Colonic mucosa (tissue), 4 donors: ENCODE measurements at regions not wholly inside any gene's neighbourhood (a gene's known extent, or its start where the extent isn't known, plus 50 kb on each side); places are given as distances from the start of the nearest gene placed in this dataset.

Source experiments
- DNase-seq: peaks from one replicate; pipeline ENCODE4 v3.0.0-alpha.2; 2020
- H3K27ac ChIP-seq: fragments of 200-600 bp; one replicate; pipeline ENCODE4 v1.8.0; 2021
- H3K27me3 ChIP-seq: fragments of 200-600 bp; one replicate; pipeline ENCODE4 v1.8.0; 2021
- H3K36me3 ChIP-seq: fragments of 200-600 bp; one replicate; pipeline ENCODE4 v1.8.0; 2021
- H3K4me1 ChIP-seq: fragments of 200-600 bp; one replicate; pipeline ENCODE4 v1.8.0; 2021; ENCODE audit warnings: mild to moderate bottlenecking
- H3K4me3 ChIP-seq: fragments of 200-600 bp; one replicate; pipeline ENCODE4 v1.8.0; 2021
- H3K9ac ChIP-seq, 2 donors: one replicate each; pipeline ENCODE4 v1.7.0; 2013; ENCODE audit warnings: control low read depth in 2 of 2, low read depth in 2 of 2, low read length in 2 of 2
- H3K9me3 ChIP-seq: fragments of 200-600 bp; one replicate; pipeline ENCODE4 v1.8.0; 2021
- CTCF ChIP-seq: fragments of 200-600 bp; IDR thresholded peaks from one replicate; pipeline ENCODE4 v1.8.0; 2022; ENCODE audit warnings: antibody characterized with exemption, mild to moderate bottlenecking
- intact Hi-C: fragments of 100-400 bp; cut with DNase I; formaldehyde crosslinking; loops from one replicate; pipeline ENCODE4 v1.14.1; 2022
- donor health status: healthy.
- donor health status: DM: no; HTN: no; CAD: no.
- donor health status: DM: no; HTN: no; CAD: no.

GRCh38 chr18:78889250-78889649 is 90.4 kb upstream of the SALL3 start:
- H3K27ac ChIP-seq = no peak overlapping the region
- no peaks in the 10 kb centered on the region for H3K36me3 ChIP-seq
- H3K9me3 ChIP-seq = no peaks in the 10 kb centered on the region
- intact Hi-C loops = no loop called here
- no peaks in the 10 kb centered on the region for H3K4me1 ChIP-seq
- TF ChIP-seq CTCF = no peak
- no peak overlapping the region for H3K9ac ChIP-seq
- no peak for DNase-seq
- H3K27me3 ChIP-seq = no peaks in the 10 kb centered on the region
- H3K4me3 ChIP-seq = no peak overlapping the region

- H3K27ac ChIP-seq = no peak overlapping the region
- H3K9ac ChIP-seq = no peak overlapping the region
- intact Hi-C loops = no loop called here
- no peaks in the 10 kb centered on the region for H3K4me1 ChIP-seq
- no peak for DNase-seq
- no peak overlapping the region for H3K4me3 ChIP-seq
- TF ChIP-seq CTCF = no peak
- no peaks in the 10 kb centered on the region for H3K9me3 ChIP-seq
- no peaks in the 10 kb centered on the region for H3K27me3 ChIP-seq
- no peaks in the 10 kb centered on the region for H3K36me3 ChIP-seq
Observed at GRCh38 chr18:78890388-78890787, 89.2 kb upstream of the SALL3 start.

- Histone ChIP-seq H3K27ac (no peak overlapping the region), H3K36me3 (no peaks in the 10 kb centered on the region), H3K9ac (no peak overlapping the region), H3K9me3 (no peaks in the 10 kb centered on the region), H3K4me1 (no peaks in the 10 kb centered on the region), H3K27me3 (no peaks in the 10 kb centered on the region), H3K4me3 (no peak overlapping the region)
- no peak for DNase-seq
- no peak for TF ChIP-seq CTCF
- intact Hi-C loops = no loop called here
Observed at GRCh38 chr18:78891185-78891762, 88.3 kb upstream of the SALL3 start.

GRCh38 chr18:78892177-78892576 is 87.4 kb upstream of the SALL3 start:
- Histone ChIP-seq H3K27me3 (no peaks in the 10 kb centered on the region), H3K27ac (no peak overlapping the region), H3K4me3 (no peak overlapping the region), H3K36me3 (no peaks in the 10 kb centered on the region), H3K9me3 (no peaks in the 10 kb centered on the region), H3K9ac (no peak overlapping the region), H3K4me1 (no peaks in the 10 kb centered on the region)
- DNase-seq = no peak
- TF ChIP-seq CTCF = no peak
- intact Hi-C loops = no loop called here

GRCh38 chr18:78892721-78893120 is 86.9 kb upstream of the SALL3 start:
- H3K4me1 ChIP-seq = no peaks in the 10 kb centered on the region
- intact Hi-C loops = no loop called here
- no peak overlapping the region for H3K4me3 ChIP-seq
- TF ChIP-seq CTCF = no peak
- H3K27ac ChIP-seq = no peak overlapping the region
- no peak for DNase-seq
- no peaks in the 10 kb centered on the region for H3K36me3 ChIP-seq
- no peaks in the 10 kb centered on the region for H3K27me3 ChIP-seq
- no peaks in the 10 kb centered on the region for H3K9me3 ChIP-seq
- H3K9ac ChIP-seq = no peak overlapping the region
